Medulla oblongata (tissue), 1 donor: ENCODE measurements at regions not wholly inside any gene's neighbourhood (a gene's known extent, or its start where the extent isn't known, plus 50 kb on each side); places are given as distances from the start of the nearest gene placed in this dataset.

Source experiments
- DNase-seq: peaks from one replicate; pipeline ENCODE4 v3.0.0-alpha.2; 2015; ENCODE audit errors: extremely low spot score

GRCh38 chr3:34377961-34378360 lies 579.5 kb downstream of the PDCD6IP start:
- no peak for DNase-seq

- DNase-seq, result no peak
Measured at GRCh38 chr3:34381243-34381642, 582.8 kb downstream of the PDCD6IP start.

GRCh38 chr3:34382859-34383258 lies 584.4 kb downstream of the PDCD6IP start:
- DNase-seq, result no peak

- DNase-seq, result no peak
Measured at GRCh38 chr3:34386309-34386708, 587.9 kb downstream of the PDCD6IP start.

- no peak for DNase-seq
Measured at GRCh38 chr3:34387826-34388564, 589.6 kb downstream of the PDCD6IP start.

- DNase-seq, result no peak
Measured at GRCh38 chr3:34388830-34389229, 590.4 kb downstream of the PDCD6IP start.

- no peak for DNase-seq
Measured at GRCh38 chr3:34394978-34395748, 596.7 kb downstream of the PDCD6IP start.

GRCh38 chr3:34396288-34396687 lies 597.9 kb downstream of the PDCD6IP start:
- DNase-seq, result no peak

- DNase-seq, result no peak
Measured at GRCh38 chr3:34396956-34397355, 598.5 kb downstream of the PDCD6IP start.

GRCh38 chr3:34399401-34399800 lies 601.0 kb downstream of the PDCD6IP start:
- DNase-seq, result no peak

- no peak for DNase-seq
Measured at GRCh38 chr3:34405159-34405558, 606.7 kb downstream of the PDCD6IP start.

GRCh38 chr3:34407281-34407680 lies 608.9 kb downstream of the PDCD6IP start:
- no peak for DNase-seq

GRCh38 chr3:34408088-34408487 lies 609.7 kb downstream of the PDCD6IP start:
- DNase-seq, result no peak

- no peak for DNase-seq
Measured at GRCh38 chr3:34411596-34411995, 613.2 kb downstream of the PDCD6IP start.

- DNase-seq, result no peak
Measured at GRCh38 chr3:34419801-34420200, 621.4 kb downstream of the PDCD6IP start.

GRCh38 chr3:34421762-34422161 lies 623.3 kb downstream of the PDCD6IP start:
- DNase-seq, result no peak

GRCh38 chr3:34439796-34440195 lies 641.4 kb downstream of the PDCD6IP start:
- DNase-seq, result no peak

GRCh38 chr3:34444137-34444536 lies 645.7 kb downstream of the PDCD6IP start:
- DNase-seq, result no peak

GRCh38 chr3:34449305-34449704 lies 650.9 kb downstream of the PDCD6IP start:
- DNase-seq, result no peak

GRCh38 chr3:34463414-34463813 lies 665.0 kb downstream of the PDCD6IP start:
- no peak for DNase-seq

GRCh38 chr3:34464646-34465045 lies 666.2 kb downstream of the PDCD6IP start:
- DNase-seq, result no peak

GRCh38 chr3:34475851-34476250 lies 677.4 kb downstream of the PDCD6IP start:
- no peak for DNase-seq

- no peak for DNase-seq
Measured at GRCh38 chr3:34483311-34483887, 685.0 kb downstream of the PDCD6IP start.
